A549 (cell line): ENCODE measurements at regions not wholly inside any gene's neighbourhood (a gene's known extent, or its start where the extent isn't known, plus 50 kb on each side); places are given as distances from the start of the nearest gene placed in this dataset.

ENCODE experiments used
- CTCF ChIP-seq: fragments of >200 bp; sonication (Bioruptor Twin); formaldehyde crosslinking; IDR thresholded peaks from 3 replicates; pipeline ENCODE4 v1.5.1; 2016
- HDAC2 ChIP-seq: fragments of 200-600 bp; sonication (generic); IDR thresholded peaks from 2 replicates; pipeline ENCODE4 v1.6.1; 2016
- KDM5A ChIP-seq: fragments of 200-600 bp; sonication (generic); IDR thresholded peaks from 2 replicates; pipeline ENCODE4 v1.6.1; 2016; ENCODE audit warnings: antibody characterized with exemption, mild to moderate bottlenecking
- PHF8 ChIP-seq: fragments of 200-600 bp; sonication (generic); IDR thresholded peaks from 2 replicates; pipeline ENCODE4 v1.6.1; 2016; ENCODE audit warnings: low read depth, mild to moderate bottlenecking, antibody characterized with exemption, moderate library complexity, borderline replicate concordance
- POLR2A ChIP-seq: IDR thresholded peaks from 2 replicates; pipeline ENCODE4 v1.6.1; 2012; ENCODE audit warnings: mild to moderate bottlenecking, low read length
- RFX5 ChIP-seq: fragments of 450-650 bp; IDR thresholded peaks from 2 replicates; pipeline ENCODE4 v1.7.1; 2014; ENCODE audit warnings: antibody characterized with exemption, mild to moderate bottlenecking, moderate library complexity
- TP53 ChIP-seq: fragments of 250-450 bp; sonication (Bioruptor Pico); IDR thresholded peaks from 2 replicates; pipeline ENCODE4 v1.5.0; 2021; ENCODE audit warnings: mild to moderate bottlenecking, moderate library complexity

- TF ChIP-seq PHF8, result no peak
- TF ChIP-seq HDAC2, result no peak
- TF ChIP-seq RFX5, result no peak
- no peak for TF ChIP-seq KDM5A
- no peak for TF ChIP-seq POLR2A
- TF ChIP-seq CTCF, result no peak
- no peak for TF ChIP-seq TP53 (CRISPR knock-in tag)
Measured at GRCh38 chr1:208918160-208918559, 665.4 kb upstream of the CAMK1G start.
